Neural progenitor cell (in vitro differentiated cells): ENCODE measurements at regions not wholly inside any gene's neighbourhood (a gene's known extent, or its start where the extent isn't known, plus 50 kb on each side); places are given as distances from the start of the nearest gene placed in this dataset.

ENCODE experiments used
- DNase-seq: peaks from one replicate; pipeline ENCODE4 v3.0.0-alpha.2; 2016; ENCODE audit warnings: low spot score
- H2AFZ ChIP-seq: fragments of 200-600 bp; sonication (generic); replicated peaks from 2 replicates; pipeline ENCODE4 v1.6.1; 2016; ENCODE audit warnings: antibody characterized with exemption
- H3F3A ChIP-seq: fragments of 200-600 bp; sonication (generic); 2 replicates; pipeline ENCODE4 v1.6.1; 2016; ENCODE audit warnings: antibody characterized with exemption, low read depth
- H3K27ac ChIP-seq: fragments of 200-600 bp; sonication (generic); 2 replicates; pipeline ENCODE4 v1.5.1; 2016; ENCODE audit warnings: mild to moderate bottlenecking
- H3K27me3 ChIP-seq: fragments of 200-600 bp; sonication (generic); 2 replicates; pipeline ENCODE4 v1.6.1; 2016; ENCODE audit warnings: mild to moderate bottlenecking, moderate library complexity
- H3K36me3 ChIP-seq: fragments of 200-600 bp; sonication (generic); 2 replicates; pipeline ENCODE4 v1.5.1; 2016
- H3K4me1 ChIP-seq: fragments of 200-600 bp; sonication (generic); 2 replicates; pipeline ENCODE4 v1.6.1; 2016; ENCODE audit warnings: mixed run types
- H3K4me2 ChIP-seq: fragments of 200-600 bp; sonication (generic); 2 replicates; pipeline ENCODE4 v1.6.1; 2016
- H3K4me3 ChIP-seq: fragments of 200-600 bp; sonication (generic); 2 replicates; pipeline ENCODE4 v1.5.1; 2016
- H3K79me2 ChIP-seq: fragments of 200-600 bp; sonication (generic); 2 replicates; pipeline ENCODE4 v1.6.1; 2016; ENCODE audit warnings: low read depth
- H3K9ac ChIP-seq: fragments of 200-600 bp; sonication (generic); 2 replicates; pipeline ENCODE4 v1.6.1; 2016
- H3K9me3 ChIP-seq: fragments of 200-600 bp; sonication (generic); 2 replicates; pipeline ENCODE4 v1.5.1; 2016; ENCODE audit warnings: low read depth
- H4K20me1 ChIP-seq: fragments of 200-600 bp; sonication (generic); 2 replicates; pipeline ENCODE4 v1.6.1; 2016; ENCODE audit warnings: low read depth
- H3K27ac Mint-ChIP-seq: 3 replicates; pipeline ENCODE4 v1.8.0; 2021; ENCODE audit warnings: mixed read lengths
- H3K27me3 Mint-ChIP-seq: 2 replicates; pipeline ENCODE4 v1.8.0; 2022; ENCODE audit warnings: low read depth, mild to moderate bottlenecking, inconsistent platforms, moderate library complexity, mixed read lengths; ENCODE audit not compliant: insufficient read depth
- H3K36me3 Mint-ChIP-seq: 3 replicates; pipeline ENCODE4 v1.8.0; 2021; ENCODE audit warnings: mixed read lengths
- H3K4me1 Mint-ChIP-seq: 3 replicates; pipeline ENCODE4 v1.8.0; 2021; ENCODE audit warnings: mixed read lengths
- H3K4me3 Mint-ChIP-seq: 3 replicates; pipeline ENCODE4 v1.8.0; 2021; ENCODE audit warnings: mild to moderate bottlenecking, moderate library complexity, mixed read lengths
- H3K9me3 Mint-ChIP-seq: 3 replicates; pipeline ENCODE4 v1.8.0; 2020; ENCODE audit warnings: mixed read lengths
- EZH2 ChIP-seq: fragments of 200-600 bp; sonication (generic); IDR thresholded peaks from 2 replicates; pipeline ENCODE4 v1.6.1; 2017; ENCODE audit warnings: antibody characterized with exemption, mild to moderate bottlenecking, moderate library complexity
- EZH2phosphoT487 ChIP-seq: fragments of 200-600 bp; sonication (generic); IDR thresholded peaks from 2 replicates; pipeline ENCODE4 v1.6.1; 2017; ENCODE audit warnings: antibody characterized with exemption
- TF ChIP-seq, protein P1 (sequence below): fragments of 200-600 bp; sonication (generic); IDR thresholded peaks from 2 replicates; pipeline ENCODE4 v1.5.1; 2017; ENCODE audit warnings: antibody characterized with exemption, mild to moderate bottlenecking

DNA sequence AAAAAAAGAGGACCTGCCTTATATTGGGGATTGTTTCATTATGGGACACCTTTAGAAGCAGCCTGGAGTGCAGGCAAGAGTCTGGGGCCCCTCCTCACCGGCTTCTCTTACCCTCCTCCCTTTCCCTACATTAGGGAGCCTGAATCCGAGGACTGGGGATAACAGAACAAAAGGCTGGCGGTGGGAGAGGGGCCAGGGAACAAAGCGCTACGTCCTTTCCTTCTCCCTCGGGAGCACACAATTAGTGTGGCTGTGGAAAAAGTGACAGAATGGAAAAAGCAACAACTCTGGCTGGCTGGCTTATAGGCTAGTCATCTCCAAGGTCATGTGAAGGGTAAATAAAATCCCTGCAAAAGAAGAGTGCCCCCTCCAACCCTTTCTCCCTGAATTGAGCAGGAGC lies 74.7 kb downstream of the LSM5 start:
- no peak overlapping the region for H3K27ac ChIP-seq
- Mint-ChIP-seq H3K4me3 (no peak overlapping the region), H3K9me3 (no peaks in the 10 kb centered on the region), H3K4me1 (no peaks in the 10 kb centered on the region), H3K27me3 (no peaks in the 10 kb centered on the region), H3K36me3 (no peaks in the 10 kb centered on the region), H3K27ac (no peak overlapping the region)
- no peaks in the 10 kb centered on the region for H3F3A ChIP-seq
- no peaks in the 10 kb centered on the region for H3K27me3 ChIP-seq
- DNase-seq: peak; percentile 55
- H3K79me2 ChIP-seq: no peaks in the 10 kb centered on the region
- no peak overlapping the region for H3K9ac ChIP-seq
- no peak overlapping the region for H2AFZ ChIP-seq
- no peaks in the 10 kb centered on the region for H3K9me3 ChIP-seq
- H3K4me3 ChIP-seq: no peak overlapping the region
- peak overlapping the region; percentile 22 for H3K4me2 ChIP-seq
- H3K4me1 ChIP-seq: peaks cover 4% of the 10 kb centered on the region
- TF ChIP-seq EZH2phosphoT487 (no peak), EZH2 (no peak)
- TF ChIP-seq, protein P1, sequence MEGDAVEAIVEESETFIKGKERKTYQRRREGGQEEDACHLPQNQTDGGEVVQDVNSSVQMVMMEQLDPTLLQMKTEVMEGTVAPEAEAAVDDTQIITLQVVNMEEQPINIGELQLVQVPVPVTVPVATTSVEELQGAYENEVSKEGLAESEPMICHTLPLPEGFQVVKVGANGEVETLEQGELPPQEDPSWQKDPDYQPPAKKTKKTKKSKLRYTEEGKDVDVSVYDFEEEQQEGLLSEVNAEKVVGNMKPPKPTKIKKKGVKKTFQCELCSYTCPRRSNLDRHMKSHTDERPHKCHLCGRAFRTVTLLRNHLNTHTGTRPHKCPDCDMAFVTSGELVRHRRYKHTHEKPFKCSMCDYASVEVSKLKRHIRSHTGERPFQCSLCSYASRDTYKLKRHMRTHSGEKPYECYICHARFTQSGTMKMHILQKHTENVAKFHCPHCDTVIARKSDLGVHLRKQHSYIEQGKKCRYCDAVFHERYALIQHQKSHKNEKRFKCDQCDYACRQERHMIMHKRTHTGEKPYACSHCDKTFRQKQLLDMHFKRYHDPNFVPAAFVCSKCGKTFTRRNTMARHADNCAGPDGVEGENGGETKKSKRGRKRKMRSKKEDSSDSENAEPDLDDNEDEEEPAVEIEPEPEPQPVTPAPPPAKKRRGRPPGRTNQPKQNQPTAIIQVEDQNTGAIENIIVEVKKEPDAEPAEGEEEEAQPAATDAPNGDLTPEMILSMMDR: no peak
- H4K20me1 ChIP-seq: no peaks in the 10 kb centered on the region
- no peaks in the 10 kb centered on the region for H3K36me3 ChIP-seq

DNA sequence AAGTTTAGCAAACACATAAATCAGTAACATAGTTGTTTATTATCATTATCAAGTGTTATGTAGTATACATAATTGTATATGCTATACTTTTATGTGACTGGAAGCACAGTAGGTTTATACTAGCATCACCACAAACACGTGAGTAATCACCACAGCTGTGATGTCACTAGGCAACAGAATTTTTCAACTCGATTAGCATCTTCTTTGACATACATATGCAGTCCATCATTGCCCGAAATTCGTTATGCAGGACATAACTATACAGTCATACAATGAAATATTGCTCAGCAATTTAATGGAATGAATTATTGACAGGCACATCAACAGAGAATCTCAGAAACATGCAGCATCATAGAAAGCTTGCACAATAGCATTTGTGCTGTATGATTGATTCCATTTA lies 77.7 kb downstream of the LSM5 start:
- H3K4me1 Mint-ChIP-seq: no peaks in the 10 kb centered on the region
- no peaks in the 10 kb centered on the region for H4K20me1 ChIP-seq
- no peak overlapping the region for H2AFZ ChIP-seq
- no peak overlapping the region for H3K4me2 ChIP-seq
- TF ChIP-seq, protein P1: no peak
- TF ChIP-seq EZH2: no peak
- H3K9ac ChIP-seq: no peak overlapping the region
- no peak overlapping the region for H3K27ac ChIP-seq
- no peaks in the 10 kb centered on the region for H3K36me3 ChIP-seq
- H3K9me3 ChIP-seq: no peaks in the 10 kb centered on the region
- no peak overlapping the region for H3K4me3 ChIP-seq
- H3K27me3 Mint-ChIP-seq: no peaks in the 10 kb centered on the region
- no peak for DNase-seq
- H3K79me2 ChIP-seq: no peaks in the 10 kb centered on the region
- H3K4me1 ChIP-seq: peaks cover 4% of the 10 kb centered on the region
- no peaks in the 10 kb centered on the region for H3K27me3 ChIP-seq
- no peak overlapping the region for H3K4me3 Mint-ChIP-seq
- no peaks in the 10 kb centered on the region for H3K36me3 Mint-ChIP-seq
- no peaks in the 10 kb centered on the region for H3F3A ChIP-seq
- H3K27ac Mint-ChIP-seq: no peak overlapping the region
- H3K9me3 Mint-ChIP-seq: no peaks in the 10 kb centered on the region

DNA sequence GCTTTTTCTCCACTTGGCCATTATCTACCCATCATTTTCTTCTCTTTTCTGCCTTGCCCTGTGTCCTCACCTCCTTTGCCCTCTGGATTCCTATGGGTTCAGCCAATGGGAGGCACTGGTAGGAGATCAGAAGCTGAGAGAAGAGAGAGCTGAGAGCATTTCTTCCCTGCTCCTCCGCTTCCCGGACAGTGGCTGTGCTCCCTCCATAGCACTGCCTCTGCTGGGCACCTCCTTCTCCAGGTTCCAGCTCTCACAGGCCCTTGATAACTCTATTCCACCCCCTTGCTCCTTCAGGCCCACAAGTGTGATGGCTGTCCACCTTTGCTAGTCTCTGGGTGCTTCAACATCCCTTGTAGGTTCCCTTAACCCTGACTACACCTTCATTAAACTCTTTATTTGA lies 79.6 kb downstream of the LSM5 start:
- no peaks in the 10 kb centered on the region for H3K4me1 Mint-ChIP-seq
- no peak for TF ChIP-seq EZH2phosphoT487
- TF ChIP-seq, protein P1: no peak
- no peak for TF ChIP-seq EZH2
- no peaks in the 10 kb centered on the region for H3K36me3 ChIP-seq
- H3K27me3 ChIP-seq: no peaks in the 10 kb centered on the region
- no peaks in the 10 kb centered on the region for H3K79me2 ChIP-seq
- H3K4me2 ChIP-seq: no peak overlapping the region
- H3K36me3 Mint-ChIP-seq: no peaks in the 10 kb centered on the region
- H3K4me3 ChIP-seq: no peak overlapping the region
- H3K27ac ChIP-seq: no peak overlapping the region
- DNase-seq: no peak
- H4K20me1 ChIP-seq: no peaks in the 10 kb centered on the region
- peak overlapping the region; percentile 42 for H2AFZ ChIP-seq
- no peak overlapping the region for H3K27ac Mint-ChIP-seq
- no peaks in the 10 kb centered on the region for H3K9me3 Mint-ChIP-seq
- H3K9me3 ChIP-seq: no peaks in the 10 kb centered on the region
- no peaks in the 10 kb centered on the region for H3K4me1 ChIP-seq
- no peaks in the 10 kb centered on the region for H3F3A ChIP-seq
- H3K27me3 Mint-ChIP-seq: peaks cover 2% of the 10 kb centered on the region
- H3K9ac ChIP-seq: no peak overlapping the region
- H3K4me3 Mint-ChIP-seq: no peak overlapping the region

DNA sequence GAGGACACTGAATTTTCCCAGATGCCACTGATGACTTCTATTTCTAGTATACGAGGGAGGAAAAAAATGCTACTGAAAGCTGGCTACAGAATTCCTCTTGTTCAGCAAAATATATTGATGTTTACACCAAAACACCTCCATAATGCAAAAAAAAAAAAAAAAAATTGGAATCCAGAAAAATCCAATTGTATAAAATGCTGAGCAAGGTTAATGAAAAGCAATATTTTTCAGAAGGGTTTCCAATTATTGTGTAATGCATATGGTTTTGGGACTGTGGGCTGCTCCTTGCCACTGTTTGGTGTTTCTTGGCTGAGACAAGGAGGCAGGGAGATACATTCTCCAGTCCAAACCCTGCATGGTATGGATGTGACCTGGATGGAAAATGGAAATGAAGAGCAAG lies 83.8 kb downstream of the LSM5 start:
- Histone ChIP-seq H3K4me1 (no peaks in the 10 kb centered on the region), H3K9me3 (no peaks in the 10 kb centered on the region), H3K27ac (no peak overlapping the region), H3K27me3 (no peaks in the 10 kb centered on the region), H4K20me1 (no peaks in the 10 kb centered on the region), H3K9ac (no peak overlapping the region), H3K4me2 (no peak overlapping the region), H3K4me3 (no peak overlapping the region), H2AFZ (no peak overlapping the region), H3F3A (no peaks in the 10 kb centered on the region), H3K36me3 (no peaks in the 10 kb centered on the region), H3K79me2 (no peaks in the 10 kb centered on the region)
- Mint-ChIP-seq H3K9me3 (no peaks in the 10 kb centered on the region), H3K27ac (no peak overlapping the region), H3K4me1 (no peaks in the 10 kb centered on the region), H3K27me3 (peaks cover 3% of the 10 kb centered on the region), H3K36me3 (no peaks in the 10 kb centered on the region), H3K4me3 (no peak overlapping the region)
- no peak for DNase-seq
- TF ChIP-seq, protein P1: no peak
- TF ChIP-seq EZH2 (no peak), EZH2phosphoT487 (no peak)
